A549 (cell line): ENCODE measurements at regions not wholly inside any gene's neighbourhood (a gene's known extent, or its start where the extent isn't known, plus 50 kb on each side); places are given as distances from the start of the nearest gene placed in this dataset.
A peak's percentile ranks its signal among the peaks of the same experiment; 100 is the strongest.

Experiments
- ATAC-seq, 2 experiments: fragments of 200-7000 bp in 1 of 2; fragments of >200 bp in 1 of 2; cut with Nextera tagmentation in 1 of 2; cut with Tn5 transposase in 1 of 2; 3 replicates each; pipeline versions ENCODE4 v1.8.0 to v1.9.1; 2018 to 2020; ENCODE audit warnings: mild to moderate bottlenecking in 1 of 2, moderate library complexity in 1 of 2
- CTCF ChIA-PET: fragments of 300-600 bp; sonication (Branson Sonifier 250); formaldehyde crosslinking; extraction: SDS; loops from one replicate; lab custom pipeline; 2021; ENCODE audit warnings: antibody characterized with exemption, inconsistent platforms; lab: Yijun Ruan, JAX
- POLR2A ChIA-PET: fragments of 350-600 bp; formaldehyde crosslinking; extraction: SDS; loops from one replicate; lab custom pipeline; 2021; ENCODE audit warnings: antibody characterized with exemption, inconsistent platforms; lab: Yijun Ruan, JAX
- DNase-seq, 2 experiments: peaks; one replicate each; pipeline versions ENCODE4 v3.0.0 to v3.0.0-alpha.2; 2011 to 2016; ENCODE audit warnings: low read depth in 1 of 2, low spot score in 1 of 2
- FAIRE-seq: peaks from 2 replicates; lab custom pipeline; 2011; peaks lifted over from hg19 to GRCh38; lab: Jason Lieb, UNC
- H3K27ac ChIP-seq, 2 experiments: fragments of >200 bp; sonication (Bioruptor Twin); formaldehyde crosslinking; 3 replicates each; pipeline ENCODE4 v1.5.1; 2016 to 2017
- H3K4me1 ChIP-seq: fragments of >200 bp; sonication (Bioruptor Twin); formaldehyde crosslinking; 3 replicates; pipeline ENCODE4 v1.6.1; 2016
- H3K4me2 ChIP-seq: fragments of >200 bp; sonication (Bioruptor Twin); formaldehyde crosslinking; 3 replicates; pipeline ENCODE4 v1.6.1; 2016
- H3K4me3 ChIP-seq: fragments of >200 bp; sonication (Bioruptor Twin); formaldehyde crosslinking; 3 replicates; pipeline ENCODE4 v1.5.1; 2016
- H3K9me3 ChIP-seq: fragments of >200 bp; sonication (Bioruptor Twin); formaldehyde crosslinking; 3 replicates; pipeline ENCODE4 v1.6.1; 2016
- BHLHE40 ChIP-seq: IDR thresholded peaks from 2 replicates; pipeline ENCODE4 v1.6.1; 2012; ENCODE audit warnings: low read depth, low read length, inconsistent platforms
- CBX2 ChIP-seq: fragments of 200-600 bp; sonication (generic); IDR thresholded peaks from 2 replicates; pipeline ENCODE4 v1.6.1; 2016; ENCODE audit warnings: low read depth, mild to moderate bottlenecking, borderline replicate concordance
- CBX8 ChIP-seq: fragments of 200-600 bp; sonication (generic); IDR thresholded peaks from 2 replicates; pipeline ENCODE4 v1.6.1; 2016
- CEBPB ChIP-seq, 2 experiments: fragments of >200 bp in 1 of 2; sonication (Bioruptor Twin) in 1 of 2; formaldehyde crosslinking in 1 of 2; IDR thresholded peaks; 2 replicates each; pipeline ENCODE4 v1.6.1; 2012 to 2016
- CHD2 ChIP-seq: fragments of 150-350 bp; IDR thresholded peaks from 2 replicates; pipeline ENCODE4 v1.6.1; 2014; ENCODE audit warnings: low read length; ENCODE audit not compliant: partially characterized antibody
- CHD4 ChIP-seq: fragments of 200-600 bp; sonication (generic); IDR thresholded peaks from 2 replicates; pipeline ENCODE4 v1.6.1; 2016; ENCODE audit warnings: antibody characterized with exemption, mild to moderate bottlenecking, borderline replicate concordance
- EHMT2 ChIP-seq: fragments of 200-600 bp; sonication (generic); IDR thresholded peaks from 2 replicates; pipeline ENCODE4 v1.6.1; 2016; ENCODE audit warnings: antibody characterized with exemption, low read depth, mild to moderate bottlenecking, moderate library complexity
- ESRRA ChIP-seq: fragments of 150-350 bp; IDR thresholded peaks from 2 replicates; pipeline ENCODE4 v1.6.1; 2014; ENCODE audit warnings: mild to moderate bottlenecking, low read length, borderline replicate concordance
- FOSB ChIP-seq: fragments of 250-450 bp; sonication (Bioruptor Pico); IDR thresholded peaks from 2 replicates; pipeline ENCODE4 v1.5.0; 2020; ENCODE audit warnings: mild to moderate bottlenecking, moderate library complexity
- FOSL2 ChIP-seq, 2 experiments: fragments of 450-650 bp in 1 of 2; fragments of >200 bp in 1 of 2; sonication (Bioruptor Twin) in 1 of 2; formaldehyde crosslinking; IDR thresholded peaks; 2 replicates each; pipeline versions ENCODE4 v1.5.0 to v1.6.1; 2016 to 2020; ENCODE audit warnings: mild to moderate bottlenecking in 1 of 2, moderate library complexity in 1 of 2
- HDAC2 ChIP-seq: fragments of 200-600 bp; sonication (generic); IDR thresholded peaks from 2 replicates; pipeline ENCODE4 v1.6.1; 2016
- HOXA7 ChIP-seq: fragments of 250-450 bp; sonication (Bioruptor Pico); IDR thresholded peaks from 2 replicates; pipeline ENCODE4 v1.5.0; 2020; ENCODE audit warnings: mild to moderate bottlenecking, moderate library complexity
- HOXB13 ChIP-seq: fragments of 250-450 bp; sonication (Bioruptor Pico); IDR thresholded peaks from 2 replicates; pipeline ENCODE4 v1.5.0; 2020; ENCODE audit warnings: low read depth, mild to moderate bottlenecking, moderate library complexity
- JUN ChIP-seq, 2 experiments: fragments of >200 bp; sonication (Bioruptor Twin); formaldehyde crosslinking; IDR thresholded peaks; 2 replicates in 1 of 2; 3 replicates in 1 of 2; pipeline ENCODE4 v1.6.1; 2016 to 2017
- JUNB ChIP-seq: fragments of >200 bp; sonication (Bioruptor Twin); formaldehyde crosslinking; IDR thresholded peaks from 2 replicates; pipeline ENCODE4 v1.6.1; 2016
- KDM1A ChIP-seq: fragments of 200-600 bp; sonication (generic); IDR thresholded peaks from 2 replicates; pipeline ENCODE4 v1.6.1; 2016; ENCODE audit warnings: low read depth, mild to moderate bottlenecking
- KDM5A ChIP-seq: fragments of 200-600 bp; sonication (generic); IDR thresholded peaks from 2 replicates; pipeline ENCODE4 v1.6.1; 2016; ENCODE audit warnings: antibody characterized with exemption, mild to moderate bottlenecking
- MAFK ChIP-seq: fragments of 450-650 bp; IDR thresholded peaks from 2 replicates; pipeline ENCODE4 v1.6.1; 2014; ENCODE audit not compliant: partially characterized antibody
- MAZ ChIP-seq: fragments of 150-350 bp; IDR thresholded peaks from 2 replicates; pipeline ENCODE4 v1.6.1; 2014; ENCODE audit warnings: antibody characterized with exemption, low read depth, low read length, borderline replicate concordance
- MYC ChIP-seq: IDR thresholded peaks from 2 replicates; pipeline ENCODE4 v1.6.1; 2012; ENCODE audit warnings: mild to moderate bottlenecking, inconsistent platforms, low read length, improper control_type of control experiment, borderline replicate concordance
- NR3C1 ChIP-seq: fragments of >200 bp; sonication (Bioruptor Twin); formaldehyde crosslinking; IDR thresholded peaks from 3 replicates; pipeline ENCODE4 v1.6.1; 2017
- RARB ChIP-seq: fragments of 250-450 bp; sonication (Bioruptor Pico); IDR thresholded peaks from 2 replicates; pipeline ENCODE4 v1.8.0; 2021; ENCODE audit warnings: mild to moderate bottlenecking, moderate library complexity
- RCOR1 ChIP-seq: fragments of 150-350 bp; IDR thresholded peaks from 2 replicates; pipeline ENCODE4 v1.6.1; 2014; ENCODE audit warnings: antibody characterized with exemption, low read length, low read depth
- SREBF2 ChIP-seq: fragments of 450-650 bp; IDR thresholded peaks from 2 replicates; pipeline ENCODE4 v1.6.1; 2014; ENCODE audit warnings: mild to moderate bottlenecking, moderate library complexity
- TP53 ChIP-seq: fragments of 250-450 bp; sonication (Bioruptor Pico); IDR thresholded peaks from 2 replicates; pipeline ENCODE4 v1.5.0; 2021; ENCODE audit warnings: mild to moderate bottlenecking, moderate library complexity
- ZC3H11A ChIP-seq: fragments of 450-650 bp; IDR thresholded peaks from 2 replicates; pipeline ENCODE4 v1.6.1; 2014; ENCODE audit warnings: antibody characterized with exemption, mild to moderate bottlenecking
- WGBS: methylation state at CpG from one replicate; pipeline ENCODE4 v1.1.6; 2017; ENCODE audit errors: missing lambda C conversion rate; 5-methylcytosine and 5-hydroxymethylcytosine counted together
- TF ChIP-seq, protein P1 (sequence below): IDR thresholded peaks from 2 replicates; pipeline ENCODE4 v1.6.1; 2012
- TF ChIP-seq, protein P2 (sequence below): fragments of 250-450 bp; sonication (Bioruptor Pico); IDR thresholded peaks from 2 replicates; pipeline ENCODE4 v1.5.0; 2020; ENCODE audit warnings: low read depth, mild to moderate bottlenecking, moderate library complexity
- TF ChIP-seq, protein P3 (sequence below): fragments of >200 bp; sonication (Bioruptor Twin); formaldehyde crosslinking; IDR thresholded peaks from 3 replicates; pipeline ENCODE4 v1.5.1; 2016
- TF ChIP-seq, protein P4 (sequence below): fragments of 150-350 bp; IDR thresholded peaks from 2 replicates; pipeline ENCODE4 v1.6.1; 2014; ENCODE audit warnings: low read depth, mild to moderate bottlenecking, low read length

GRCh38 chr10:31100662-31101061 is 69.0 kb upstream of the ZNF438 start:
- Histone ChIP-seq H3K4me3 (no peak overlapping the region), H3K4me1 (peaks cover 26% of the 10 kb centered on the region), H3K4me2 (peak overlapping the region; percentile 50), H3K9me3 (no peaks in the 10 kb centered on the region)
- 86% methylated on average over 8 of the region's 8 CpGs for WGBS
- ATAC-seq = peak in 1 of 2 experiments; percentile 16; a peak in 1 of 6 replicates
- no peak for TF ChIP-seq JUNB
- TF ChIP-seq MYC = no peak
- TF ChIP-seq HOXB13 (CRISPR knock-in tag) = no peak
- TF ChIP-seq HOXA7 (CRISPR knock-in tag) = no peak
- TF ChIP-seq KDM5A = no peak
- no peak for TF ChIP-seq JUN (IDR thresholded peaks at IDR 0.05)
- no peak for TF ChIP-seq NR3C1
- no peak for TF ChIP-seq MAFK
- TF ChIP-seq EHMT2 = no peak
- TF ChIP-seq HDAC2 = no peak
- no peak for TF ChIP-seq FOSL2 (IDR thresholded peaks at IDR 0.05)
- TF ChIP-seq FOSL2 (CRISPR knock-in tag; IDR thresholded peaks at IDR 0.05) = no peak
- TF ChIP-seq, protein P1, sequence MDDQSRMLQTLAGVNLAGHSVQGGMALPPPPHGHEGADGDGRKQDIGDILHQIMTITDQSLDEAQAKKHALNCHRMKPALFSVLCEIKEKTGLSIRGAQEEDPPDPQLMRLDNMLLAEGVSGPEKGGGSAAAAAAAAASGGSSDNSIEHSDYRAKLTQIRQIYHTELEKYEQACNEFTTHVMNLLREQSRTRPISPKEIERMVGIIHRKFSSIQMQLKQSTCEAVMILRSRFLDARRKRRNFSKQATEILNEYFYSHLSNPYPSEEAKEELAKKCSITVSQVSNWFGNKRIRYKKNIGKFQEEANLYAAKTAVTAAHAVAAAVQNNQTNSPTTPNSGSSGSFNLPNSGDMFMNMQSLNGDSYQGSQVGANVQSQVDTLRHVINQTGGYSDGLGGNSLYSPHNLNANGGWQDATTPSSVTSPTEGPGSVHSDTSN = no peak
- TF ChIP-seq, all 56 proteins: peak for 0
- DNase-seq (no peak), FAIRE-seq (no peak)
- ChIA-PET CTCF (no interaction called here), POLR2A (interaction anchor here (1.0 kb wide), 1 partner anchor 69 kb away, joined by 4 read pairs; the partner anchor contains the start of gene ZNF438)
- H3K27ac ChIP-seq = peak overlapping the region in 1 of 2 experiments; percentile 62; a peak in 2 of 6 replicates

DNA sequence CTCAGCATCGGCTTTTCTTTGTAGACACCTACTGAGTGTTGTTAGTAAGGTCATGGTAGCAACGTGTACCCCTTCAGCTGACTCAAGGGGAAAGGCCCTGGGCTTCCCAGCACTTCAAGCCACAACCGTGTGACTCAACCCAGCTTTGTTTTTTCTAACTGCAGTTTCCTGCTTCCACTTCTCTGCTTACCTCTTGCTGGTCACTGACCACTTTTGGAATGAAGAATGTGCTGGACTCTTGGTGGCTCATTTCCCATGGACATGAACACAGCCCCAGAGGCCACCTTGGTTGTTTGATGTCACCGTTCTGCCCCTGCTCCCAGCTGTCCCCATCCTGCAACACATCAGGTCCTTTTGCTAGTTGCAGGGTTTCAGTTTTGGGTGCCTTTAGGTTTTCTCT is 69.5 kb upstream of the ZNF438 start:
- Histone ChIP-seq H3K4me2 (peak overlapping the region; percentile 50), H3K4me3 (no peak overlapping the region), H3K27ac (peak overlapping the region in 1 of 2 experiments; percentile 62; a peak in 3 of 6 replicates), H3K4me1 (peaks cover 26% of the 10 kb centered on the region), H3K9me3 (no peaks in the 10 kb centered on the region)
- FAIRE-seq = no peak
- no peak for TF ChIP-seq KDM1A
- no peak for TF ChIP-seq RCOR1
- no peak for TF ChIP-seq CHD4
- no peak for TF ChIP-seq RARB (CRISPR knock-in tag)
- TF ChIP-seq HOXA7 (CRISPR knock-in tag) = no peak
- TF ChIP-seq MAZ = no peak
- TF ChIP-seq CBX2 = no peak
- TF ChIP-seq CHD2 = no peak
- TF ChIP-seq ZC3H11A = no peak
- TF ChIP-seq, protein P2, sequence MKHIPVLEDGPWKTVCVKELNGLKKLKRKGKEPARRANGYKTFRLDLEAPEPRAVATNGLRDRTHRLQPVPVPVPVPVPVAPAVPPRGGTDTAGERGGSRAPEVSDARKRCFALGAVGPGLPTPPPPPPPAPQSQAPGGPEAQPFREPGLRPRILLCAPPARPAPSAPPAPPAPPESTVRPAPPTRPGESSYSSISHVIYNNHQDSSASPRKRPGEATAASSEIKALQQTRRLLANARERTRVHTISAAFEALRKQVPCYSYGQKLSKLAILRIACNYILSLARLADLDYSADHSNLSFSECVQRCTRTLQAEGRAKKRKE (CRISPR knock-in tag) = no peak
- no peak for TF ChIP-seq SREBF2
- TF ChIP-seq CBX8 = no peak
- TF ChIP-seq BHLHE40 = no peak
- TF ChIP-seq, protein P3, sequence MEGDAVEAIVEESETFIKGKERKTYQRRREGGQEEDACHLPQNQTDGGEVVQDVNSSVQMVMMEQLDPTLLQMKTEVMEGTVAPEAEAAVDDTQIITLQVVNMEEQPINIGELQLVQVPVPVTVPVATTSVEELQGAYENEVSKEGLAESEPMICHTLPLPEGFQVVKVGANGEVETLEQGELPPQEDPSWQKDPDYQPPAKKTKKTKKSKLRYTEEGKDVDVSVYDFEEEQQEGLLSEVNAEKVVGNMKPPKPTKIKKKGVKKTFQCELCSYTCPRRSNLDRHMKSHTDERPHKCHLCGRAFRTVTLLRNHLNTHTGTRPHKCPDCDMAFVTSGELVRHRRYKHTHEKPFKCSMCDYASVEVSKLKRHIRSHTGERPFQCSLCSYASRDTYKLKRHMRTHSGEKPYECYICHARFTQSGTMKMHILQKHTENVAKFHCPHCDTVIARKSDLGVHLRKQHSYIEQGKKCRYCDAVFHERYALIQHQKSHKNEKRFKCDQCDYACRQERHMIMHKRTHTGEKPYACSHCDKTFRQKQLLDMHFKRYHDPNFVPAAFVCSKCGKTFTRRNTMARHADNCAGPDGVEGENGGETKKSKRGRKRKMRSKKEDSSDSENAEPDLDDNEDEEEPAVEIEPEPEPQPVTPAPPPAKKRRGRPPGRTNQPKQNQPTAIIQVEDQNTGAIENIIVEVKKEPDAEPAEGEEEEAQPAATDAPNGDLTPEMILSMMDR = no peak
- TF ChIP-seq, protein P4, sequence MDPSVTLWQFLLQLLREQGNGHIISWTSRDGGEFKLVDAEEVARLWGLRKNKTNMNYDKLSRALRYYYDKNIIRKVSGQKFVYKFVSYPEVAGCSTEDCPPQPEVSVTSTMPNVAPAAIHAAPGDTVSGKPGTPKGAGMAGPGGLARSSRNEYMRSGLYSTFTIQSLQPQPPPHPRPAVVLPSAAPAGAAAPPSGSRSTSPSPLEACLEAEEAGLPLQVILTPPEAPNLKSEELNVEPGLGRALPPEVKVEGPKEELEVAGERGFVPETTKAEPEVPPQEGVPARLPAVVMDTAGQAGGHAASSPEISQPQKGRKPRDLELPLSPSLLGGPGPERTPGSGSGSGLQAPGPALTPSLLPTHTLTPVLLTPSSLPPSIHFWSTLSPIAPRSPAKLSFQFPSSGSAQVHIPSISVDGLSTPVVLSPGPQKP = no peak
- TF ChIP-seq TP53 (CRISPR knock-in tag) = no peak
- TF ChIP-seq ESRRA = no peak
- no peak for TF ChIP-seq FOSB (CRISPR knock-in tag)
- TF ChIP-seq EHMT2 = no peak
- TF ChIP-seq CEBPB (IDR thresholded peaks at IDR 0.05) = no peak
- peak; percentile 35 to 53 for DNase-seq
- WGBS = 23% methylated on average over 4 of the region's 4 CpGs
- ChIA-PET POLR2A (interaction anchor here (1.0 kb wide), 1 partner anchor 69 kb away, joined by 4 read pairs; the partner anchor contains the start of gene ZNF438), CTCF (no interaction called here)
- peak; percentile 63 to 70; a peak in 4 of 6 replicates for ATAC-seq
